HL-60 (cell line): ENCODE measurements at regions not wholly inside any gene's neighbourhood (a gene's known extent, or its start where the extent isn't known, plus 50 kb on each side); places are given as distances from the start of the nearest gene placed in this dataset.

Source experiments
- GABPA ChIP-seq: IDR thresholded peaks from 2 replicates; pipeline ENCODE4 v1.6.1; 2012; ENCODE audit warnings: low read depth
- POLR2AphosphoS5 ChIP-seq: IDR thresholded peaks from 2 replicates; pipeline ENCODE4 v1.6.1; 2012; ENCODE audit warnings: low read depth
- SPI1 ChIP-seq: IDR thresholded peaks from 2 replicates; pipeline ENCODE4 v1.6.1; 2012; ENCODE audit warnings: low read depth, mild to moderate bottlenecking, borderline replicate concordance
- TF ChIP-seq, protein P1 (sequence below): IDR thresholded peaks from one replicate; pipeline ENCODE4 v1.5.1; 2011; ENCODE audit warnings: low read length, control low read depth, inconsistent platforms; ENCODE audit not compliant: insufficient read depth
- TF ChIP-seq, protein P2 (sequence below): IDR thresholded peaks from 2 replicates; pipeline ENCODE4 v1.6.1; 2012; ENCODE audit warnings: low read depth; ENCODE audit not compliant: insufficient replicate concordance

DNA sequence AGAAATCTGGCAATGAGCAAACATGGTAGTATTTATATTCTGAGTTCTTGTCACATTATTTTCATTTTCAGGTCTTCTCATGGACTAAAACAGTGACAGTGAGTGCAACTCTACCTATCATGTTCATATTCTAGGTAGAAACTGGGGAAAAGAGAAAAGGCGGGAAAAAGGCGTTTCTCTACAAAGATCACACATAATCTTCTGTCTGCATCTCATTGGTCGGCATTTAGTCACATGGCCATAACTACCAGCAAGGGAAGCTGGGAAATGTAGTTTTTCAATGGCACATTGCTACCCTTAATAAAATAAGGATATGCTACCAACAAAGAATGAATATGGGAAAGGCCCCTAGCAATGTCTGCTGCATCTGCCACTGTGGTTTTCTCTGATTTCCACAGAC lies 57.6 kb upstream of the B3GAT1 start:
- TF ChIP-seq, protein P1, sequence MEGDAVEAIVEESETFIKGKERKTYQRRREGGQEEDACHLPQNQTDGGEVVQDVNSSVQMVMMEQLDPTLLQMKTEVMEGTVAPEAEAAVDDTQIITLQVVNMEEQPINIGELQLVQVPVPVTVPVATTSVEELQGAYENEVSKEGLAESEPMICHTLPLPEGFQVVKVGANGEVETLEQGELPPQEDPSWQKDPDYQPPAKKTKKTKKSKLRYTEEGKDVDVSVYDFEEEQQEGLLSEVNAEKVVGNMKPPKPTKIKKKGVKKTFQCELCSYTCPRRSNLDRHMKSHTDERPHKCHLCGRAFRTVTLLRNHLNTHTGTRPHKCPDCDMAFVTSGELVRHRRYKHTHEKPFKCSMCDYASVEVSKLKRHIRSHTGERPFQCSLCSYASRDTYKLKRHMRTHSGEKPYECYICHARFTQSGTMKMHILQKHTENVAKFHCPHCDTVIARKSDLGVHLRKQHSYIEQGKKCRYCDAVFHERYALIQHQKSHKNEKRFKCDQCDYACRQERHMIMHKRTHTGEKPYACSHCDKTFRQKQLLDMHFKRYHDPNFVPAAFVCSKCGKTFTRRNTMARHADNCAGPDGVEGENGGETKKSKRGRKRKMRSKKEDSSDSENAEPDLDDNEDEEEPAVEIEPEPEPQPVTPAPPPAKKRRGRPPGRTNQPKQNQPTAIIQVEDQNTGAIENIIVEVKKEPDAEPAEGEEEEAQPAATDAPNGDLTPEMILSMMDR: no peak
- TF ChIP-seq POLR2AphosphoS5: no peak
- TF ChIP-seq, protein P2, sequence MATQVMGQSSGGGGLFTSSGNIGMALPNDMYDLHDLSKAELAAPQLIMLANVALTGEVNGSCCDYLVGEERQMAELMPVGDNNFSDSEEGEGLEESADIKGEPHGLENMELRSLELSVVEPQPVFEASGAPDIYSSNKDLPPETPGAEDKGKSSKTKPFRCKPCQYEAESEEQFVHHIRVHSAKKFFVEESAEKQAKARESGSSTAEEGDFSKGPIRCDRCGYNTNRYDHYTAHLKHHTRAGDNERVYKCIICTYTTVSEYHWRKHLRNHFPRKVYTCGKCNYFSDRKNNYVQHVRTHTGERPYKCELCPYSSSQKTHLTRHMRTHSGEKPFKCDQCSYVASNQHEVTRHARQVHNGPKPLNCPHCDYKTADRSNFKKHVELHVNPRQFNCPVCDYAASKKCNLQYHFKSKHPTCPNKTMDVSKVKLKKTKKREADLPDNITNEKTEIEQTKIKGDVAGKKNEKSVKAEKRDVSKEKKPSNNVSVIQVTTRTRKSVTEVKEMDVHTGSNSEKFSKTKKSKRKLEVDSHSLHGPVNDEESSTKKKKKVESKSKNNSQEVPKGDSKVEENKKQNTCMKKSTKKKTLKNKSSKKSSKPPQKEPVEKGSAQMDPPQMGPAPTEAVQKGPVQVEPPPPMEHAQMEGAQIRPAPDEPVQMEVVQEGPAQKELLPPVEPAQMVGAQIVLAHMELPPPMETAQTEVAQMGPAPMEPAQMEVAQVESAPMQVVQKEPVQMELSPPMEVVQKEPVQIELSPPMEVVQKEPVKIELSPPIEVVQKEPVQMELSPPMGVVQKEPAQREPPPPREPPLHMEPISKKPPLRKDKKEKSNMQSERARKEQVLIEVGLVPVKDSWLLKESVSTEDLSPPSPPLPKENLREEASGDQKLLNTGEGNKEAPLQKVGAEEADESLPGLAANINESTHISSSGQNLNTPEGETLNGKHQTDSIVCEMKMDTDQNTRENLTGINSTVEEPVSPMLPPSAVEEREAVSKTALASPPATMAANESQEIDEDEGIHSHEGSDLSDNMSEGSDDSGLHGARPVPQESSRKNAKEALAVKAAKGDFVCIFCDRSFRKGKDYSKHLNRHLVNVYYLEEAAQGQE: no peak
- no peak for TF ChIP-seq GABPA
- no peak for TF ChIP-seq SPI1
